CD4-positive, alpha-beta T cell treated with Interleukin-17A for 4 hours (primary cell): ENCODE measurements at regions not wholly inside any gene's neighbourhood (a gene's known extent, or its start where the extent isn't known, plus 50 kb on each side); places are given as distances from the start of the nearest gene placed in this dataset.

Experiments
- DNase-seq: peaks from one replicate; pipeline ENCODE4 v3.0.0-alpha.2; 2020; ENCODE audit warnings: mixed read lengths

GRCh38 chr5:66503203-66503789, 92.9 kb upstream of the MAST4 start:
- no peak for DNase-seq

- DNase-seq: no peak
Measured at GRCh38 chr5:66507106-66507505, 89.1 kb upstream of the MAST4 start.

GRCh38 chr5:66511491-66511890, 84.7 kb upstream of the MAST4 start:
- DNase-seq: no peak

- no peak for DNase-seq
Measured at GRCh38 chr5:66513130-66513529, 83.1 kb upstream of the MAST4 start.

- no peak for DNase-seq
Measured at GRCh38 chr5:66515209-66515608, 81.0 kb upstream of the MAST4 start.

- DNase-seq: no peak
Measured at GRCh38 chr5:66516550-66516949, 79.6 kb upstream of the MAST4 start.

GRCh38 chr5:66517351-66517750, 78.8 kb upstream of the MAST4 start:
- DNase-seq: no peak

- no peak for DNase-seq
Measured at GRCh38 chr5:66518052-66518451, 78.1 kb upstream of the MAST4 start.

GRCh38 chr5:66518753-66519152, 77.4 kb upstream of the MAST4 start:
- DNase-seq: no peak

- DNase-seq: no peak
Measured at GRCh38 chr5:66519626-66520025, 76.6 kb upstream of the MAST4 start.

GRCh38 chr5:66520854-66521253, 75.3 kb upstream of the MAST4 start:
- DNase-seq: no peak

GRCh38 chr5:66527478-66528035, 68.6 kb upstream of the MAST4 start:
- DNase-seq: no peak

GRCh38 chr5:66529182-66529581, 67.0 kb upstream of the MAST4 start:
- DNase-seq: no peak

GRCh38 chr5:66529704-66530103, 66.5 kb upstream of the MAST4 start:
- no peak for DNase-seq

GRCh38 chr5:66538126-66538525, 58.1 kb upstream of the MAST4 start:
- no peak for DNase-seq

GRCh38 chr5:66538531-66538930, 57.7 kb upstream of the MAST4 start:
- DNase-seq: no peak

- DNase-seq: no peak
Measured at GRCh38 chr5:66540078-66540477, 56.1 kb upstream of the MAST4 start.

- no peak for DNase-seq
Measured at GRCh38 chr5:66542711-66543110, 53.5 kb upstream of the MAST4 start.
